Fibroblast of skin of abdomen (primary cell): ENCODE measurements at regions not wholly inside any gene's neighbourhood (a gene's known extent, or its start where the extent isn't known, plus 50 kb on each side); places are given as distances from the start of the nearest gene placed in this dataset.
"Not testable (repeated sequence)": the region's sequence is repeated elsewhere in the genome, so short reads cannot be mapped to it uniquely, and the experiment has no call there.

Source experiments
- DNase-seq: peaks from one replicate; pipeline ENCODE4 v3.0.0-alpha.2; 2013

GRCh38 chr13:86425170-86425815, 626.1 kb upstream of the SLITRK6 start:
- no peak for DNase-seq

- DNase-seq: no peak
Observed at GRCh38 chr13:86426437-86426836, 627.2 kb upstream of the SLITRK6 start.

DNA sequence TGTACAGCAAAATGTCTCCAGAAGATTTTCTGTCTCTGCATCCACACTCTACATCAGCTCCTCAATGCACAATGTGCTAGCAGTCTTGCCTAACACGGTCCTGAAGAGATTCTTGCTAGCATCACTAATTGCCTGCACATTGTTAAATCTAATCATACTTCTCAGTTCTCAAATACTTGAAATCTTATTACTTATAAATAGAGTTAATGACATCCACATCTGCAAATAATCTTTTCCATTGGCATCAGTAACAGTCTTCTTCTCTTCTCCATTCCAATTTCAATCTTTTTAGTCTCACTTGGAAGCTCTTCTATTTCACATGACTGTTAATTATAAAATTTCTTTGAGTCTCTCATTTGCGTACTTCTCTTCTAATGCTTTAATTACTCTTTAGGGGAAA, 630.5 kb upstream of the SLITRK6 start:
- no peak for DNase-seq

DNA sequence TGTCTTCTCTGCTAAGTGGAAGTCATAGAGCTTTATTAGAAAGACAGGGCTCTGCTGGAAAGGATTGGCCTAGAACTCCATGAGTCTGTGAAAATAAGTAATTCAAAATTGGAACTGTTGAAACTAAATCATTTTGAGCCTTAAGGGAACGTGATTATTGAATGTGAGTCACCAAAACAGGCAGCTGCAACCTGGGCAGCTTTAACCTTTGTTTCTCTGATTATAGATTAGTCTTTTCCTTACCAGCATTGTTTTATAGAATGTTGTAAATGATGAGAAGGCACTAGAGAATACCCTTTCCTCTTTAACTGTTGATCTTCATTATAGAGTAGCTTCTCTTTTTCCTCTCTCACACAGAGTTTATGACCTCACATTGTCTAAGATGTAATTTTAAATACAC, 638.8 kb upstream of the SLITRK6 start:
- no peak for DNase-seq

- peak; percentile 21 for DNase-seq
Observed at GRCh38 chr13:86445206-86445605, 646.0 kb upstream of the SLITRK6 start.

DNA sequence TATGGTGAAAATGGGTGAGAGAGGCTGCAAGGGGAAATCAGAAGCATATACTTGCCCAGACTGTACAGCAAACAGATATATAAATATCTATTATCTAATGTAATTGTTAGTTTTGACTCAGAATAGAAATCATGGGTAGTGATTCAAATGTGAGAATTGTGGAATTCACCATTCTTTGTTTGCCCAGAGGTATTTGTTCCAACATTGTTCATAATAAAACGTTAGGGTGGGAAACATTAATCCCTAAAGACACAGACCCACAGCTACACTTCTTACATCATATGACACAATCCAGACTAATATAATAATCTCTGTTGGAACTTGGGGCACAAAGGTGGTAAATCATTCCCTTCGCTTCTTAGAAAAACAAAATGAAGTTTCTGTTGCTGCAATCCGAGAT, 646.5 kb upstream of the SLITRK6 start:
- DNase-seq: peak; percentile 33

- peak; percentile 70 for DNase-seq
Observed at GRCh38 chr13:86446311-86446710, 647.1 kb upstream of the SLITRK6 start.

- DNase-seq: no peak
Observed at GRCh38 chr13:86447479-86447878, 648.3 kb upstream of the SLITRK6 start.

GRCh38 chr13:86462011-86462410, 662.8 kb upstream of the SLITRK6 start:
- DNase-seq: no peak

DNA sequence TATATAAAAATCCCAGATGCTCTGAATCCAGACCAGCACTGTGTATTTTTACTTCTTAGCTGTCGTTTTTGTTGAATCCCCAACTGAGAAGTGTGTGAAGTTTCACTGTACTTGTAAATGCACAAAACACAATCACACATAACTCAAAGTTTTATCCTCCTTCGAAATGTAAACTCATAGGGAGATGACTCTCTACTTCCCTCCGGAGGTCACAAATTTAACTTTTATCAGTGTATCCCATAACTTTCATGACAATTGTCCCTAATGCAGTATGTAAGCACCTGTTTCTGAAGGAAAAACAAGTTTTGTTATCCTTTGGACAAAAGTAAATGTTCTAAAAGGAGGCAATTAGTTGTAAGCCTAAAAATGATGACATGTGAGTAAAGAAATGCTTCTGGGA, 665.0 kb upstream of the SLITRK6 start:
- no peak for DNase-seq

- DNase-seq: no peak
Observed at GRCh38 chr13:86474971-86475370, 675.8 kb upstream of the SLITRK6 start.

DNA sequence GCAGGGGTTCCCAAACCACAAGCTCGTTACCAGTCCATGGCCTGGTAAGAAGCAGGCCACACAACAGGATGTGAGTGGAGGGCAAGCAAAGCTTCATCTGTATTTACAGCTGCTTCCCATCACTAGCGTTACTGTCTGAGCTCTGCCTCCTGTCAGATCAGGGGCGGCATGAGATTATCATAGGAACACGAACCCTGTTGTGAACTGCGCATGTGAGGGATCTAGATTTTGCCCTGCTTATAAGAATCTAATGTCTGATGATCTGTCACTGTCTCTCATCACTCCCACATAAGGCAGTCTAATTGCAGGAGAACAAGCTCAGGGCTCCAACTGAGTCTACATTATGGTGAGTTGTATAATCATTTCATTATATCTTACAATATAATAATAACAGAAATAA, 677.4 kb upstream of the SLITRK6 start:
- no peak for DNase-seq

DNA sequence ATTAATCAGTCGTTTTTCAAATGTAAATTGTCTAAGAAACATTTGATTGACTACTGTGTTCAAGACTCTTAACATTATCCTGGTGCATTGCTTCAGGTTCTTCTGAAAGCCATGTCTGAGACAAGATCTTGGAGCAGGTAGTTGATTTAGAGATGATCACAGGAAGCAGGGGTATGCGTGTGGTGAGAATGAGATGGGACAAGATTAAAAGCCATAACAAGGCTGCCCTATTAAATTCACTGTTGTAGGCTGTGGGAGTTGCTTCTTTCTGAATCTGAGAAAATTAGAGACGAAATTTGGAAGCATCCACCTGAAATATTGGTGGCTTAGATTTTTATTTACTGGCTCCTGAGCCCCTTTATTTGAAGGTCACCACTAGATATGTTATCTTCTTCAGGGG, 687.4 kb upstream of the SLITRK6 start:
- no peak for DNase-seq

DNA sequence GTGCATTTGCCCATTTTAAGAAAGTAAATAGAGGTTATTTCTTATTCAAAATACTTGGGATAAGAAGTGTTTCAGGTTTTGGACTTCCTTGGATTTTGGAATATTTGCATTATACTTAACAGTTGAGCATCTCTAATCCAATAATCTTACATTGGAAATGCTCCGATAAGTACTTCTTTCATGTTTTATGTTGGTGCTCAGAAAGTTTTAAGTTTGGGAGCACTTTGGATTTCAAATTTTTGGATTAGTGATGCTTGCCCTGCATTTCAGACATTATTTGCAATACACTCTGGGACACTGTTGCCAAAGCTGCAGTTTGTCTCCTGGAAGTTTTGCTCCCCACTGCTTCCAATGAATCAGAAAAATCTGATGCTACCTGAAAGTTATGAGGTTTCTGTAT, 691.9 kb upstream of the SLITRK6 start:
- no peak for DNase-seq

DNA sequence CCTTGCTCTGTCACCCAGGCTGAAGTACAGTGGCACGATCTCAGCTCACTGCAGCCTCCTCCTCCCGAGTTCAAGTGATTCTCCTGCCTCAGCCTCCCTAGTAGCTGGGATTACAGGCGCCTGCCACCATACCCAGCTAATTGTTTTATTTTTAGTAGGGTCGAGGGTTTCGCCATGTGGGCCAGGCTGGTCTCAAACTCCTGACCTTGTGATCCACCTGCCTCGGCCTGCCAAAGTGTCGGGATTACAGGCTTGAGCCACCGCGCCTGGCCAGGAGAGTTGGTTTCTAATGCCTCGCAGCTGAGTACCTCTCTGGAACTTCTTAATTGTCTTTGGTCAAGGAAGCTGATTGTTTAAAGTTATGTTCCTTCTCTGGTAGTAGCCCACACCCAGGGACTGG, 702.7 kb upstream of the SLITRK6 start:
- DNase-seq: not testable (repeated sequence)

GRCh38 chr13:86510792-86511191, 711.6 kb upstream of the SLITRK6 start:
- no peak for DNase-seq

- DNase-seq: no peak
Observed at GRCh38 chr13:86541461-86541860, 742.2 kb upstream of the SLITRK6 start.

DNA sequence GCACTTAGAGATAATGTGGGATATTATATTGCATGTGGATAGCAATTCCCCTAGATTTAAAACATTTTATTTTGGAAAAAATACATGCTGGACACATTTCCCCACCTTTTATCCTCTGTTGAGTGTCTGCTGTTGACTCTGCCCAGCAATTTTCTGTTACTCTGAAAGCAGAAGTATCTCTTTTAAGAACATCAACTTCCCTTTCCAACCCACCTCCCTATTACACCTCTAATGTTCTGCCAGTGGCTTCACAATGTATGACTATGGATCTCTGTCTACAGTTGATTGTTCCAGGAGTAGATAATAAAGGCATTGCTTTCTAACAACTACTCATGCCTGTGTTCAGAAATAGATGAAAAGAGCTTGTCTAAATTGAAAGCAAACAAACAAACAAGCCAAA, 754.8 kb upstream of the SLITRK6 start:
- DNase-seq: no peak

DNA sequence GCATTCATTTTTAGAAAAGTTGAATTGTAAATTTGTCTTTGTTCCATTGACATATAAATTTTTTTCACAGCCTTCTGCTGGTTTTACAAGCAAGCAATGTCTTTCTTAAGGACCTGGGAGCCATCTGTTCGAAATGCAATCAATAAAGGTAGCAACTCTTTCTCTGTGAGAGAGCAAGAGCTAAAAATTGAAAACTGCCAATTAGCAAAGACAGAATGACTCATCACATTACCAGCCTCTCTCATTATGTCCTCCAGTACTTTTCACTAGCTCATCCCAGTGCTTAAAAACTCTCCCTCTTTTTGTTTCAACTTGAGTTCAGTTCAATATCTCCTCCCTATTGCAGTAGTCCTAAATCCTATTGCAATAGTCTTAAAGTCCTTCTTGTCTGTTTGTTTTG, 760.7 kb upstream of the SLITRK6 start:
- no peak for DNase-seq

DNA sequence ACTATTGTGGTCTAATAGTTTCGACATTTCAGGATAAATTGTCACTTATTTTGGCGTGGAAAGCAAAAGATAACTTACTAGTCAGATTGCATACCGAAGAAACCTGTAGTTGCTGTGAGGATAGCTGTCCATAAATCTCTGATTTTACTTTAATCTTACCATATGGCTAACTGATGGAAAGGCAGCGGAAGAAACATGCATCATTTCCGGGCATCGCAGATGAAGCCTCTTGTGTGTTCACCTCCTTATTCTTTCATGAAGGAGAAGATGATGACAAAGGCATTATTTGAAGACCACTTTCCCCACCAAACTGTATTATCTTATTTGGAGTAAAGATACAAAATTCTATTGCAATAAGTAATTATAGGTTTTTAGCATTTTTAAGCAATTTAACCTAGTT, 763.6 kb upstream of the SLITRK6 start:
- peak; percentile 53 for DNase-seq

GRCh38 chr13:86563308-86563707, 764.1 kb upstream of the SLITRK6 start:
- peak; percentile 70 for DNase-seq

GRCh38 chr13:86567119-86567518, 767.9 kb upstream of the SLITRK6 start:
- no peak for DNase-seq

- DNase-seq: no peak
Observed at GRCh38 chr13:86569119-86569518, 769.9 kb upstream of the SLITRK6 start.

- no peak for DNase-seq
Observed at GRCh38 chr13:86569974-86570373, 770.8 kb upstream of the SLITRK6 start.

GRCh38 chr13:86572115-86572514, 772.9 kb upstream of the SLITRK6 start:
- peak; percentile 33 for DNase-seq
